A549 (cell line): ENCODE measurements at regions not wholly inside any gene's neighbourhood (a gene's known extent, or its start where the extent isn't known, plus 50 kb on each side); places are given as distances from the start of the nearest gene placed in this dataset.

ENCODE experiments used
- ATAC-seq, 2 experiments: fragments of 200-7000 bp in 1 of 2; fragments of >200 bp in 1 of 2; cut with Nextera tagmentation in 1 of 2; cut with Tn5 transposase in 1 of 2; 3 replicates each; pipeline versions ENCODE4 v1.8.0 to v1.9.1; 2018 to 2020; ENCODE audit warnings: mild to moderate bottlenecking in 1 of 2, moderate library complexity in 1 of 2
- CTCF ChIA-PET: fragments of 300-600 bp; sonication (Branson Sonifier 250); formaldehyde crosslinking; extraction: SDS; loops from one replicate; lab custom pipeline; 2021; ENCODE audit warnings: antibody characterized with exemption, inconsistent platforms; lab: Yijun Ruan, JAX
- POLR2A ChIA-PET: fragments of 350-600 bp; formaldehyde crosslinking; extraction: SDS; loops from one replicate; lab custom pipeline; 2021; ENCODE audit warnings: antibody characterized with exemption, inconsistent platforms; lab: Yijun Ruan, JAX
- DNase-seq, 2 experiments: peaks; one replicate each; pipeline versions ENCODE4 v3.0.0 to v3.0.0-alpha.2; 2011 to 2016; ENCODE audit warnings: low read depth in 1 of 2, low spot score in 1 of 2
- FAIRE-seq: peaks from 2 replicates; lab custom pipeline; 2011; peaks lifted over from hg19 to GRCh38; lab: Jason Lieb, UNC
- H3K27ac ChIP-seq, 2 experiments: fragments of >200 bp; sonication (Bioruptor Twin); formaldehyde crosslinking; 3 replicates each; pipeline ENCODE4 v1.5.1; 2016 to 2017
- H3K4me1 ChIP-seq: fragments of >200 bp; sonication (Bioruptor Twin); formaldehyde crosslinking; 3 replicates; pipeline ENCODE4 v1.6.1; 2016
- H3K4me2 ChIP-seq: fragments of >200 bp; sonication (Bioruptor Twin); formaldehyde crosslinking; 3 replicates; pipeline ENCODE4 v1.6.1; 2016
- H3K4me3 ChIP-seq: fragments of >200 bp; sonication (Bioruptor Twin); formaldehyde crosslinking; 3 replicates; pipeline ENCODE4 v1.5.1; 2016
- H3K9me3 ChIP-seq: fragments of >200 bp; sonication (Bioruptor Twin); formaldehyde crosslinking; 3 replicates; pipeline ENCODE4 v1.6.1; 2016
- ATOH8 ChIP-seq: fragments of 250-450 bp; sonication (Bioruptor Pico); IDR thresholded peaks from 2 replicates; pipeline ENCODE4 v1.5.0; 2020; ENCODE audit warnings: low read depth, mild to moderate bottlenecking, moderate library complexity
- CBX2 ChIP-seq: fragments of 200-600 bp; sonication (generic); IDR thresholded peaks from 2 replicates; pipeline ENCODE4 v1.6.1; 2016; ENCODE audit warnings: low read depth, mild to moderate bottlenecking, borderline replicate concordance
- CEBPB ChIP-seq, 2 experiments: fragments of >200 bp in 1 of 2; sonication (Bioruptor Twin) in 1 of 2; formaldehyde crosslinking in 1 of 2; IDR thresholded peaks; 2 replicates each; pipeline ENCODE4 v1.6.1; 2012 to 2016
- E2F6 ChIP-seq: IDR thresholded peaks from 2 replicates; pipeline ENCODE4 v1.6.1; 2012; ENCODE audit warnings: low read depth, borderline replicate concordance
- EHF ChIP-seq: fragments of 250-450 bp; sonication (Bioruptor Pico); IDR thresholded peaks from 2 replicates; pipeline ENCODE4 v1.5.0; 2020; ENCODE audit warnings: mild to moderate bottlenecking
- ELK1 ChIP-seq: fragments of 150-350 bp; IDR thresholded peaks from 2 replicates; pipeline ENCODE4 v1.6.1; 2014; ENCODE audit warnings: low read depth, mild to moderate bottlenecking, low read length
- EP300 ChIP-seq, 2 experiments: fragments of >200 bp; sonication (Bioruptor Twin); formaldehyde crosslinking; IDR thresholded peaks; 2 replicates in 1 of 2; 3 replicates in 1 of 2; pipeline ENCODE4 v1.6.1; 2016 to 2017
- FOSL2 ChIP-seq, 2 experiments: fragments of 450-650 bp in 1 of 2; fragments of >200 bp in 1 of 2; sonication (Bioruptor Twin) in 1 of 2; formaldehyde crosslinking; IDR thresholded peaks; 2 replicates each; pipeline versions ENCODE4 v1.5.0 to v1.6.1; 2016 to 2020; ENCODE audit warnings: mild to moderate bottlenecking in 1 of 2, moderate library complexity in 1 of 2
- FOXS1 ChIP-seq: fragments of 250-450 bp; sonication (Bioruptor Pico); IDR thresholded peaks from 2 replicates; pipeline ENCODE4 v1.5.0; 2020; ENCODE audit warnings: mild to moderate bottlenecking, moderate library complexity
- GATA3 ChIP-seq: IDR thresholded peaks from 2 replicates; pipeline ENCODE4 v1.6.1; 2012; ENCODE audit warnings: borderline replicate concordance
- HES2 ChIP-seq: fragments of >200 bp; sonication (Bioruptor Twin); formaldehyde crosslinking; IDR thresholded peaks from 2 replicates; pipeline ENCODE4 v1.6.1; 2016
- HEYL ChIP-seq: fragments of 250-450 bp; sonication (Bioruptor Pico); IDR thresholded peaks from 2 replicates; pipeline ENCODE4 v1.8.0; 2021; ENCODE audit warnings: mild to moderate bottlenecking, moderate library complexity
- HMGXB4 ChIP-seq: fragments of 250-450 bp; sonication (Bioruptor Pico); IDR thresholded peaks from 2 replicates; pipeline ENCODE4 v1.5.0; 2021; ENCODE audit warnings: mild to moderate bottlenecking, moderate library complexity, borderline replicate concordance
- HOXB5 ChIP-seq: fragments of 250-450 bp; sonication (Bioruptor Pico); IDR thresholded peaks from 2 replicates; pipeline ENCODE4 v1.5.0; 2020; ENCODE audit warnings: mild to moderate bottlenecking, moderate library complexity
- JUN ChIP-seq, 2 experiments: fragments of >200 bp; sonication (Bioruptor Twin); formaldehyde crosslinking; IDR thresholded peaks; 2 replicates in 1 of 2; 3 replicates in 1 of 2; pipeline ENCODE4 v1.6.1; 2016 to 2017
- JUNB ChIP-seq: fragments of >200 bp; sonication (Bioruptor Twin); formaldehyde crosslinking; IDR thresholded peaks from 2 replicates; pipeline ENCODE4 v1.6.1; 2016
- KDM5A ChIP-seq: fragments of 200-600 bp; sonication (generic); IDR thresholded peaks from 2 replicates; pipeline ENCODE4 v1.6.1; 2016; ENCODE audit warnings: antibody characterized with exemption, mild to moderate bottlenecking
- NPAS2 ChIP-seq: fragments of 250-450 bp; sonication (Bioruptor Pico); IDR thresholded peaks from 2 replicates; pipeline ENCODE4 v1.8.0; 2022; ENCODE audit warnings: mild to moderate bottlenecking, moderate library complexity, borderline replicate concordance
- PHF8 ChIP-seq: fragments of 200-600 bp; sonication (generic); IDR thresholded peaks from 2 replicates; pipeline ENCODE4 v1.6.1; 2016; ENCODE audit warnings: low read depth, mild to moderate bottlenecking, antibody characterized with exemption, moderate library complexity, borderline replicate concordance
- RAD21 ChIP-seq, 2 experiments: fragments of >200 bp in 1 of 2; sonication (Bioruptor Twin) in 1 of 2; formaldehyde crosslinking in 1 of 2; IDR thresholded peaks in 1 of 2; conservative IDR thresholded peaks in 1 of 2; 2 replicates in 1 of 2; 3 replicates in 1 of 2; pipeline ENCODE4 v1.6.1; 2012 to 2018; ENCODE audit warnings: inconsistent platforms in 1 of 2
- RCOR1 ChIP-seq: fragments of 150-350 bp; IDR thresholded peaks from 2 replicates; pipeline ENCODE4 v1.6.1; 2014; ENCODE audit warnings: antibody characterized with exemption, low read length, low read depth
- ZFP36 ChIP-seq: fragments of 450-650 bp; IDR thresholded peaks from 2 replicates; pipeline ENCODE4 v1.6.1; 2014; ENCODE audit warnings: borderline replicate concordance; ENCODE audit not compliant: partially characterized antibody
- WGBS: methylation state at CpG from one replicate; pipeline ENCODE4 v1.1.6; 2017; ENCODE audit errors: missing lambda C conversion rate; 5-methylcytosine and 5-hydroxymethylcytosine counted together

GRCh38 chr12:45582536-45582935 lies 147.0 kb upstream of the ARID2 start:
- no peak for ATAC-seq
- POLR2A ChIA-PET: no interaction called here
- 0% methylated on average over 1 of the region's 1 CpG for WGBS
- H3K4me1 ChIP-seq: no peaks in the 10 kb centered on the region
- DNase-seq: no peak
- no peak for FAIRE-seq
- TF ChIP-seq PHF8 (no peak), RAD21 (conservative IDR thresholded peaks at IDR 0.05 in 1 of 2, IDR thresholded peaks at IDR 0.05 in 1 of 2) (no peak)
- H3K4me3 ChIP-seq: no peak overlapping the region
- CTCF ChIA-PET: interaction anchor here (0.6 to 1.6 kb wide), 2 partner anchors 39 to 1730 kb away, joined by 3 read pairs; no protein-coding TSS in a partner anchor
- no peak overlapping the region for H3K4me2 ChIP-seq
- H3K9me3 ChIP-seq: no peaks in the 10 kb centered on the region
- H3K27ac ChIP-seq: no peak overlapping the region

- ATAC-seq: no peak
- Histone ChIP-seq H3K4me1 (no peaks in the 10 kb centered on the region), H3K4me3 (no peak overlapping the region), H3K27ac (no peak overlapping the region), H3K4me2 (no peak overlapping the region), H3K9me3 (no peaks in the 10 kb centered on the region)
- ChIA-PET POLR2A (no interaction called here), CTCF (interaction anchor here (0.6 kb wide), 1 partner anchor 1730 kb away, joined by 3 read pairs; no protein-coding TSS in a partner anchor)
- no peak for TF ChIP-seq CBX2
- TF ChIP-seq NPAS2 (CRISPR knock-in tag): no peak
- no peak for TF ChIP-seq E2F6
- TF ChIP-seq PHF8: no peak
- no peak for TF ChIP-seq HEYL
- no peak for TF ChIP-seq HES2
- TF ChIP-seq HOXB5 (CRISPR knock-in tag): no peak
- no peak for DNase-seq
- FAIRE-seq: no peak
- WGBS: 39% methylated on average over 8 of the region's 8 CpGs
Measured at GRCh38 chr12:45582986-45583659, 146.4 kb upstream of the ARID2 start.

- no peak overlapping the region for H3K4me2 ChIP-seq
- H3K4me3 ChIP-seq: no peak overlapping the region
- CTCF ChIA-PET: interaction anchor here (1.5 kb wide), 1 partner anchor 9 kb away, joined by 4 read pairs; no protein-coding TSS in a partner anchor
- no peak for DNase-seq
- WGBS: 71% methylated on average over 1 of the region's 1 CpG
- no peak for ATAC-seq
- POLR2A ChIA-PET: no interaction called here
- FAIRE-seq: no peak
- H3K27ac ChIP-seq: no peak overlapping the region
- H3K4me1 ChIP-seq: no peaks in the 10 kb centered on the region
- no peaks in the 10 kb centered on the region for H3K9me3 ChIP-seq
- TF ChIP-seq JUN (IDR thresholded peaks at IDR 0.05) (no peak), JUNB (no peak), ZFP36 (no peak), KDM5A (no peak), HMGXB4 (CRISPR knock-in tag) (no peak), E2F6 (no peak), GATA3 (no peak), EP300 (IDR thresholded peaks at IDR 0.05) (no peak), CEBPB (IDR thresholded peaks at IDR 0.05) (no peak), ATOH8 (CRISPR knock-in tag) (no peak), FOXS1 (CRISPR knock-in tag) (no peak), RCOR1 (no peak), HEYL (no peak), EHF (CRISPR knock-in tag) (no peak), ELK1 (no peak), FOSL2 (IDR thresholded peaks at IDR 0.05) (no peak), FOSL2 (CRISPR knock-in tag; IDR thresholded peaks at IDR 0.05) (no peak), HOXB5 (CRISPR knock-in tag) (no peak)
Measured at GRCh38 chr12:45584336-45584735, 145.2 kb upstream of the ARID2 start.
